Kidney glomerular epithelial cell (primary cell): ENCODE measurements at regions not wholly inside any gene's neighbourhood (a gene's known extent, or its start where the extent isn't known, plus 50 kb on each side); places are given as distances from the start of the nearest gene placed in this dataset.

Source experiments
- DNase-seq: peaks from one replicate; lab custom pipeline; 2025; lab: John Stamatoyannopoulos, UW

DNA sequence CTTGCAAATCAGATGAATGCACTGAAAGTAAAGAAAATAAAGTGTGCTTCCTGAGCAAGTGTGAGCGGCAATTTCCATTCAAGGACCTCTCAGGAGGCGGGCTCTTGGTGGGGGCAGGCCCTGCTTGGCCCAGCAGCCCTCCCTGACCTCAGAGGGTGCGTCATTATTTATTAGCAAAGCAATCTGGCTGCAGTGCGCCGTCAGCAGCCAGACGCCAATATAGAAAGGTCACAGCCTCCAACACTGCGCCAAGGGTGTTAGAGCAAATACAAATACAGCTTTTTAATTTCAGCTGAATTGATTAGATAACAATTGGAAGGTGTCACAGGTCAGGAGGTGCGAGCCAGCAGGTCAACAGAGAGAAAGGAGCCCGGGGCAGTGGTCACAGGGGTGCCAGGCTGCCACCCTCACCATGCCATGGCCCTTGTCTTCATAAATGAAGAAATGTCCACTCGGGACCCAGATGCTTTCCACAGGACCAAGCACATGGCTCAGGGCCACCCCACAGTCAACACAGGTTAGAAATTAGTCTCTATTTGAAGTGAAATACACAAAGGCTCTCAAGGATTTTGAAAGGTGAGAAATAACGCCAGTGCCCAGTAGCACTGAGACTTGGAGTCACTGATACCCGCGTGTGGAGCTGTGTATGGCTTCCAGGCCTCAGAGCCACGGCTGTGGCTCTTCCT, 309.8 kb downstream of the IRX2 start:
- DNase-seq: no peak

DNA sequence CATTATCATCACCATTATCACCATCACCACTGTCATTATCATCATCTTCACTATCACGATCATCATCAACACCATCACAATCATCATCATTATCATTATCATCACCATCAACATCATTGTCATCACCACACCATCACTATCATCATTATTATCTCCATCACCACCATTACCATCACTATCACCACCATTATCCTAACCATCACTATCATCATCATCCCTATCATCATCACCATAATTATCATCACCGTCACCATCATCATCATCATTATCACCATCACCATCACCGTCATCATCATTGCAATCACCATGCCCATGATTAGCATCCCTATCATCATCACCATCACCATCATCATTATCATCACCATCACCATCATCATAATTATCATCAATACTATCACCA, 311.9 kb downstream of the IRX2 start:
- DNase-seq: no peak

DNA sequence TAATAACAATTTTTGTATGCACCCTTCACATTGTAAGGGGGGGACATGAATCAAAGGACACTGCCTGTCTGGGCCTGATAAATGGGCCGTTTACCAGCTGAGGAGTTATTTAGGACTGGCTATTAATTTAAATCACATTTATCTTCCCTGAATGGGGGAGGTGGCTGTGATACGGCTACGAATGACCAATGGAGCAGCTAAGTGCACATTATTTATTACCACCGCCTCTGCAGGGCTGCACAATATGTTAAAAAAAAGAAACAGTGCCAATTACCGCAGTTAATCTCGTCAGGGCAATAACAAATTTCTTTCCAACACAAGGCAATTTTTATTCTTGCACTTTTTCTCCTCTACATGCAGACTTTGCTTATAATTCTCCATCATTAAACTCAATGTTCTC, 318.4 kb downstream of the IRX2 start:
- DNase-seq: no peak

DNA sequence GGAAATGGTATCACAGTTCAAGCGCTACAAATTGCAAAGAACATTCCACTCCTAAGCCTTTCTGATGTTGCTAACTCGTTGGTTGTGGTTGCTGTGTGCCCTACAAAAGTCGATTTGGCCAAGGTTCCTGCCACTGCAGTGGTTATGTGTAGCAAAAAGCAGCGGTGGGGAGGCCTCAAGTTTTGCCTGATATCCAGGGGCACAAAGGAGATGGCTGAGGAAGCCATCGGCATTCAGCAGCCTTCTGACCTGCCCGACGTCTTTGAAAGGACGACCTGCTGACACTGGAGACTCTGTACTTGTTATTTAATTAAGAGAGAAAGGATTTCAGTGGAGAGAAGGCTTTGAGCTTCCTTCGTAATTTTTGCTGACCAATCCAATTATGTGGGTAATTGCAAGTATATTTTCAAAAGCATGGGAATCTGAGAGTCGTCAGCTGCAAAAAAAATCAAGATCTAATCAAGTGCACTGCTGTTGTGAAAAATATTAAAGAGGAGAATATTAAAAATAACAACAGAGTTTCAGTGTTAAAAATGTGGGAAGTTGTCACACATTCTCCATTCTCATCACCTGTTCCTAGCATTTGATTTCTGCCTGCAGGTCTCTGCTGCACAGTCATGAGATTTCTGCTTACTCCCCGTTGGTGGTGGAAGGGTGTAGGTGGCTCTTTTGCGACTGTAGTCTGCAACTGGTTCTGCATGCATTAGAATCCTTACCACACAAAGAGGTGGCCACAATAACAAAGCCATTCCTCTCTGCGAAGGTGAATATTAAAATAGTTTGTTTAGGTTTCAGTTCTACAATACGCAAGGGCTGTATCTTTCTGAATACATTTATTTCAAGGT, 319.2 kb downstream of the IRX2 start:
- DNase-seq: no peak

DNA sequence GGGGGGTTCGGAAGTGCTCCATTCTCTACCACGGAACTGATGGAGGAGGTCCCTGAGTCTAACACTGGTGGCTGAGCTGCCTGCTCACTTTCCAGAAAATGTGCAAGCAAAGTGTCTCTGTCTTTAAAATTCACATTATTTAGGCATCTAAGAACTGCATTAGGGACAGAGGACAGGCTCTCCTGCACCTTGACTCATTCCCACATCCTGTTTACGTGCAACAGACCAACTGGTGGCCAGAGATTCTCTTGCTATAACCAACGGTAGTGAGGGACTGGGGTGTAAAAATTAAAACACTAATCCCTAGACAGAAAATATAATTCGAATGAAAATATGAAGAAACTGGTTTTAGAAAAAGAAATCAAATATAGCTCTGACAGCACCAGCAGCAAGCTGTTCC, 320.9 kb downstream of the IRX2 start:
- no peak for DNase-seq

DNA sequence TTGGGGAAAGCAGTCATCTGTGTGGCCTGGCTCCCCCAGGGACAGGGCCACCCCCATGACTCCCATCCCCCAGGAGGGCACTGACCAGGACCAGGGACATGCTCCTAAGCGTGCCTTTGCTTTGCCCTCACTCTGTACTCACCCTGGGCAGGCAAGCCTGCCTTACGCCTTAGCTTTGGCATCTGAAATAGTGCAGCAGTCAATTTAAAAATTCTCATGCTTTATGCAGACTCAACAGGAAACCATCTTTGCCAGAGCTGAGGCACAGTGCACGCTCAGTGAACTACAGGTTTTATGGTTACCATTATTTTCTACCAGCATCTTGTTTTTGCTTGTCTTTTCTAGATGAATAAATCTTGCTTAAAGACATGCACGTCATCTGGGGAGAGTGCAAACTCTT, 323.5 kb downstream of the IRX2 start:
- DNase-seq: no peak

DNA sequence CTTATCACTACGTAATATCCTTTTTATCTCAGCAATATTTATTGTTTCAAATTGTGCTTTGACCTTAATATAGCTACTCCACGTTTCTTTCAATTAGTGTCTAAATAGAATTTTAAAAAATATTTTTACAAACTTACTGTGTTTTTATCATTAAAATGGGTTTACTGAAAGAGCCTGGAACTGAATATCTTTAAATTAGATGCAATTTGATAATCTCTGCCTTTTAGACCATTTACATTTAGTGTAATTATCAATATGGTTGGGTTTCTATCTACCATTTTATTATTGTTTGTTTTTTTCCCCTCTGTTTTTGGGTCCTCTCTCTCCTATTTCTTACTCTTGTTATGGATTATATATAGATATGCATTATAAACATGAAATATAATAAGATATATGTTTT, 327.8 kb downstream of the IRX2 start:
- DNase-seq: no peak

DNA sequence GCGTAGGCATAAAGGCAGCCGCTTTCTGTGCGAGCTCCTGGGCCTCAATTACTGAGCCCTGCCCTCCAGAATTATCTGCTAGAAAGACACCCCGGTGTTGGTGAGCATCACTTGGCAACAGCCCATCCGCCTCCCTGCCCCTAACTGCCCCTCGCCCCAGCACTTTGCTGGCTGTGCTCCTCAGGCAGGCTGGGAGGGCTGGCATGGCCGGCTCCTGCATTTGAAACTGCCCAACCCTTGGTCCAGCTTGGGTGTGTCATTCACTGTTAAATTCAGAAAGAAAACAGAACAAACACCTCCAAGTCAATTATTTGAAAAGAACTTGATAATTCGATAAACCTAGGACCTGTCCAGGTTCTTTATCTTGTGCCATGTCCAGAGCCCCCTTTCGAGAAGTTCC, 334.2 kb downstream of the IRX2 start:
- DNase-seq: no peak

DNA sequence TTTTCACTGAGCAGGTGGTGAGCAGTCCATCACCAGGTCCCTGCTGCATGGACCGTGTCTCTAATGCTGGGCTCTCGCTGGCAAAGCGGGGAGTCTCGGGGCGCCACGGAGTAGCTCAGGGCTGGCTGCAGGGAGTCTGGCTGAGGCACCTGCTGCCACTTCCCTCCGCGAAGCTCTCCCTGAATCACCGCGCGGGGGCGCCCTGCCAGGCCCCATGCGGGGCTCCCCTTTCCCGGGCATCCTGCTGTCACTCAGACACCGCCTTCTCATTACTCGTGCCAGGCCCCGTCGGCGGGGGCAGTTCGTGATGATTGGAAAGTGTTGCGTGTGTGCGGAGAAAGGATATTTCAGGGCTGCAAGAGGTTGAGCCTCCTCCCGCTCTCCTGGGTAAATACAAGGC, 335.8 kb downstream of the IRX2 start:
- DNase-seq: no peak

DNA sequence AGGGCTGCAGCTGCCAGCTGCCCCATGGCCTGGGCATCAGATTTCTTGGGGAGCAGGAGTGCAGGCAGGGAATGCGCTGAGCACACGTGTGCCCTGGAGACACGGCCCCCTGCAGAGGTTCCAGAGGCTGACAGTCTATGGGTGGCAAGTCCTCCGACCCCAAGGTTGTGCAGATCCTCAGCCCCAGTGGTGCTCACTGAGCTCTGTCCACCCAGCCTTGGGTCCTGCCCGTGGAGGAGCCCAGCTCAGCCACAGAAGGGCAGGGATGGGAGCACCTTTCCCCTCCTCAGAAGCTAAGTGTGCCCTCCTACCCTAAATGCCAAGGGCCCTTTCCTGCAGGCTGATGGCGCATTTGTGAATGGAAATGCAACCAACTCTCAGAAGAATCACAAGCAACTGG, 341.0 kb downstream of the IRX2 start:
- DNase-seq: no peak

DNA sequence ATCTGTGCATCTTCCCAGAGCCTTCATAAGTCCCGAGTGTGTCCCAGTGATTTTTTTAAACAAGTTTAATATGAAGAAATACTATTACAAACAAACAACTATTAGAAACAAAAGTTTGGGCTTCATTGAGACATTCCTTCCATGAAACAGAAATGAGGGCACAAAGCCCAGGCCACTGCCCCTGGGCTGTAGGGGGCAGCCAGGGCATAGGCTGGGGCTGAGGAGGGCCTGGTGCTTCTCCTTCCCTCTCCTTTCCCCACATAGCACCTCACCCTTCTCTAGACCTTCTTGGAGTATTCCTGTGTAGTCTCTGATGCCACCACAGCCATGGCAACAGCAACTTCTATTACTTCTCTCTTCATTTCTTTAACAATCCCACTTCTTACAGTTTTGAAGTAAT, 348.2 kb downstream of the IRX2 start:
- no peak for DNase-seq

DNA sequence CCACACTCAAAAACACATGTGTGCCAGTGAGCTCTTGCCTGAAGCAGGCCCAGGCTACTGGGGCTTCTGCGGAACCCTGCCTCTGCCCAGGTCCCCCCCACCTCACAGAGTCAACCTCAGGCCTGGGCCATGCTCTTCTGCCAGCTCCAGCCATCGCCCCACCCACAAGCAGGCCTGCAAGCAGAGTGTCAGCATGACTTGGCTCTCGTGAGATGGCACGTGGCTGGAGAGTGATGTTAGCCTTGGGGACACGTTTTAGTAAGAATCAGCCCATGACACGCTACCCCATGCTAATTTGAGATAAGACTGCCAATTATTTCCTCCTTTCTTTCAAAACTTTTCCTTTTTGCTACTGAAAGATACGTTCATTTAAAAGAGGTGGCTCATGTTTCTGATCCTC, 351.7 kb downstream of the IRX2 start:
- no peak for DNase-seq

DNA sequence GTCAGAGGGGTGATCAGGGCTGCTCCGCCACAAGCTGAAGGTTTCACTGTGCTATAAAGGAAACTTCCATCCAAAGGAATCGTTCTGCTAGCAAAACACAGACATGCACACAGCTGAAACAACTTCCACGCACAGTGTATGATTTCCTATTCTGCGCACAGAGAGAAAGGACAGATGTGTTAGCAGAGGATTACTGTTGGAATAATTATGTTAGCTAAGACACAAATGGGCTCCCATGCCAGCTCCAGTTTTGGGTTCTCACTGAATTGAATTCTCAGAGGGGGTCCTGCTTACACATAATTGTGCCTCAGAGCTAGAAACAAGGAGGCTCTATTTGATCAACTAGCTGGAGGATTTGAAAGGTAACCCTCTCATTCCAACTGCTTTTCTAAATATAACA, 352.4 kb downstream of the IRX2 start:
- no peak for DNase-seq

DNA sequence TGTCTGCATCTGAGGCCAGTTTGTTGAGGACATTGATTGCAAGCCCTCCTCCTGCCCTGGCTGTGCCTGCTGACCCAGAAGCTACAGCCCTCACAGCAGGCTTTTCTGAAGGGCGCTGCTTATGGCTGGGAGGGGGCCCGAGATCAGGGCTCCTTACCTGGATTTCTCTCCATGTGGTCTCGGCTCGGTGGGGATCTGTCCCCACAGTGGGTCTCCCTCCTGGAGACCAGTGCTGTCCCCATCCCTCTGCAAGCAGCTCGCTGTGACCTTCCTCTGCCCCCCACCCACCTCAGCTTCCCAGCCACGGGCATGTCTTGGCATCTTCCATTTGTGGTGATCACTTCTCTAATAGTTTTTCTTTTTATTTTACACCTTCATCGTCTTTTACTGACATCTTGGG, 357.9 kb downstream of the IRX2 start:
- no peak for DNase-seq

DNA sequence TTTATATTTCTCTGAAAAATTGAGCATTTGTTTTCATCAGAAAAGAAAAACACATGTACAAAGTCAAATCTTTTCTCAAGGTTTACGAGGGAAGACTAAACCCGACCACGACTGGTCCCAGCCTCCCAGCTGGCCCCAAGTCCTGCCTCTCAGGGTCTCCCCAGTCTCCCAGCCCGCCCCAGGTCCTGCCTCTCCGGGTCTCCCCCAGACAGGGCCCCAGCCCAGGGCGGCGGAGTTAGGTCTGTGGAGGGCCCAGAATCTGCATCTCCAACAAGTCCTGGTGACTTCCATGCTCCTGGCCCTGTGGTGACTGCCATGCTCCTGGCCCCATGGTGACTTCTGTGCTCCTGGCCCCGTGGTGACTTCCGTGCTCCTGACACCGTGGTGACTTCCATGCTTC, 359.9 kb downstream of the IRX2 start:
- no peak for DNase-seq

DNA sequence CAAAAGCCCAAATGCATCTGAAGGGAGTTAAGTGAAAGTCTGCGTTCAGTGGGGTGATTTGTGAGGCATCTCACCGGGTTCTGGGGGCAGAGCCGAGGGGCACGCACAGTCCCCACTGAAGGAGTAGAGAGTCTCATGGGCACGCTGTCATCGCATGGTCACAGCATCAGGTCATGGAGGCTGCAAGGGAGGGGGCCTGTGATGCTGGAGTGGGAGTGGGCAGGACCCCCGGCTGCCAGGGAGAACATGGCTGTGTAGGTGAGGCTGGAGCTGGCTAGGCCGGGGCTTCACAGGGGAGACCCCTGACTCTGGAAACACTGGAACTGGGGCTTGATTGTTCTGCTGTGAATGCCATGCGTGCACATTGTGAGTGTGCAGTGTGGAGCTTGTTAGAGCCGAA, 360.5 kb downstream of the IRX2 start:
- DNase-seq: no peak

DNA sequence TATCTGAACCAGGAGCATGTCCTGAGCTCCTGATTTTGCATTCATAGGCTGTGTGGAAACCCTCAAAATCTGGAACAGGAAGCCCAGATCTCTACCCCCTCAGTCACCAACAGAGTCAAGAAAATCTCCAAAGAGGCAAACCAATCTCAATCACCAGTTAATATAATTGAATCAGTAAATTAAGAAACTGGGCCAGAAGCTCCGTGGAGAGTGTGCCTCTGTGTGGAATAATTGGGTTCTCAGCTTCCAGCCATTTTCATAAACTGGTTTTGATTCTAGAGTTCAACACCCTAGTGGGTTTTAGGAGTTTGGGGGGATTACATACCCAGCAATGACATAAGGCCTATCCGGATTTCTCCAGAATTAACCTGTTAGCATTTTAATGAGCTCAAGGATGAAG, 362.9 kb downstream of the IRX2 start:
- no peak for DNase-seq

DNA sequence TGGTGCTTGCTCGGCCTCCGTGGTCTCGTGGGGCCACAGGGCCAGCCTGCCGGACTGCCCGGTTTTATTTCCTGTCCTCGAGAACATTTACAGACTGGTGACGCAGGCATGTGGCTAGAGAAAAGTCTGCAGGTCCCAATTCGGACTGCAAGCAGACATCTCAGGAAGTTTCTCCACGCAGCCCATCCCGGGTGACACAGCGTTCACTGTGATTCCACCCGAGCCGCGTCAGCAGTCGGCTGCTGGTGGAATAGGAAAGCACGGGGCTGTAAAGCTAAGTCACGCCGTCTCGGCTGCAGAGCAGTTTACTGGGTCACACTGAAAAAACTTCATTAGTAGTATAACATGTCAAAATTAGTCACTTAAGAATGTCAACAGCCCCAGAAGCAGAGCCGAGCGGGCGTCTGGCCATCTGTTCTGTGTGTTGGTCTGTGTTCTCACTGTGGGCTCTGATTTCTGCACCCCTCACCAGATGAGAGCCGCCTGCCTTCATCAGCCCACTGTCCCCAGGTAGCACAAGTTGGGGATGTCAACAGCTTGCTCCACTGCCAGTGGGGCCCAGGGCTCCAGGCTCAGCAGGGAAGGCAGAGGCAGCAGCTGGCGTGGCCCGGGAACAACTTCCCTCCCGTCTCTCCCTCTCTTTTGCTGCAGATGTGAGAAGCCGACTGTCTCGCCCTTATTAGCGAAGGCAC, 363.7 kb downstream of the IRX2 start:
- DNase-seq: no peak

DNA sequence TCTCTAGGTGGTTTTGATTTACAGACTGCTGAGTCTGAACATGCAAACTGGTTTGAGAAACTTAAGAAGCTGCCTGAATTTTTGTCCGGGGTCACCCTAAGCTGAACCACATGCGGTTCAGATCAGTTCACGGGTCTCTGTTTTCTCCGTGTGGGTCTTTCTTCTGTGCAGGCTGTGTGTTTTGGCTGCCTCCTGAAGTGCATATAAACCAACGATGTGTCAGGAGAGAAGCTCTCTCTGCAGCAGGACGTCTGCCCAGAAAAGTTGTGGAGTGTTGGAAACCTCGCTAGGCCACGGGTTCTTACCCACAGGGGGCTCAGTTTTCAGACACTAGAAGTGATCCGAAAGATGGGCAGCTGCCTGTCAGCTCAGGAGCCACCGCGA, 364.2 kb downstream of the IRX2 start:
- no peak for DNase-seq

DNA sequence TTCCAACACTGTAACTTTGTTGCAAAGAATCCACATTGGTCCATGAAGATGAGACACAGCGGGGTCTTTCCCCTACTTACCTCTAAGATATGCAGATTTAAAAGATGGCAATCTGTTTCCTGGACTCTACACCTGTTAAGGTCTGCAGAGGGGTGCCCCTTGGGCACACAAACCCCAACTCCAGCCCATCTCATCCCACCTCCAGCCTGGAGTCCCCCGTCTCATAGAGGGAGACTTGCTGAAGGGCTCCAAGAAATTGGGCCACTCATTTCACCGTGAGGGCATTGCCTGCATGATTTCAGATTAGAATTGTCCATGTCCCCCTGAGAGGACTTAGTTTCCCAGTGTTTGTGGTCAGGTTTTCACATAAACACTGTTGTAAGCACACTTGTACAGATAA, 365.7 kb downstream of the IRX2 start:
- DNase-seq: no peak

DNA sequence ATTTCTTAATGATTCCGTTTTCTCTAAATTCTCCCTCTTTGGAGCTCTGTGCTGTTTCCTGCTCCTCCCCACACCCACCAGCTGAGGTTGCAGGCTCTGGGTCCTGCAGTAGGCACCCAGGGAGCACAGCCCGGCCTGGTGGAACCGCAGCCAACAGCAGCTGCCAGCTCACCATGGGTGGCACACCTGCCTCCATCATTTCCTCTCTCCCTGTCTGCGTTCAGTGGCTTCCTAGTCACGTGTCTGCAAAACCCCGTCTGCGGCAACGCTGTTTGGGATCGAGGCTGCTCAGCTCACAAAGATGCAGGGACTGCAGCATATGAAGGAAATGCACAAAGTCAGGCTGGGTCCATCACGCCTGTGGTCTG, 367.8 kb downstream of the IRX2 start:
- DNase-seq: no peak

DNA sequence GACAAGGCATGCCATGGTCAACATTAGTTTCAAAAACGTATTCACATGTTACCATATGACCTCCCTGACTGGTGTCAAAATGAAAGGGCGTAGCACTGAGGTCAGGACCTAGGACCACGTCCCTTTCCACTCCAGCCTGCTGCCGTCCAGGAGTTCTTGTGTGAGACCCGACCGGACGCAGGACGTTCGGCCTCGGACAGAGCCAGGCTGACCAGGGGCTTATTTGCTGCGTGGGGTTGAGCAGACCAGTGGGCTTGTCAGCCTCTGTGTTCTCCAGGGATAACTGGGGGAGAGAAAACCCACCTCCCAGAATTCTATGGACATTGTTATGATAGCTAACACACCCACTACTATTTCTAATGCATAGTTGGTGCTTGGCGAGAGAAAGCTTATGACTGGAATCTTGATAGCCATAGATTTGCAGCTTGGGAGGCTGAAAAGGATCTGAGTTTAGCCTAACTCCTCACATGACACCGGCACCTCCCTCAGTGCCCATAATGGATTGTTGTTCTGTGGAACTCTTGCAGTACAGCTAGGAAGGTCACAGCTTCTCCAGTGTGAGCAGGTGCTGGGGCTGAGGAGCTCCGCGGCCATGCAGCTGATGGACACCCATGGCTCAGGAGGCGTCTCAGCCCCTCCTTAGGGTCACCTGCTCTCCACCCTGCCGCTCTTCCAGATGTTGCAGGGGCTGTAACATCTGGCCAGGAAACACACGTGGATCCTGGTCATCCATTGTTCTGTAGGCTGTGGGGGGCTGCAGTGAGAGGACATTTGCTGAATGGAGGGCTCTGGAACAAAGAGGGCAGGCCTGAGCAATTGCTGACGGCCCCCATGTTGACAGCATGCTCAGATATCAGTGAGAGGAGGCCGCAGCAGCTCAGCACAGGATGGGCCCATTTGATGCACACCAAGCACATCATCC, 368.4 kb downstream of the IRX2 start:
- DNase-seq: no peak
